ENCODE measurements at regions not wholly inside any gene's neighbourhood (a gene's known extent, or its start where the extent isn't known, plus 50 kb on each side); places are given as distances from the start of the nearest gene placed in this dataset.

DNA sequence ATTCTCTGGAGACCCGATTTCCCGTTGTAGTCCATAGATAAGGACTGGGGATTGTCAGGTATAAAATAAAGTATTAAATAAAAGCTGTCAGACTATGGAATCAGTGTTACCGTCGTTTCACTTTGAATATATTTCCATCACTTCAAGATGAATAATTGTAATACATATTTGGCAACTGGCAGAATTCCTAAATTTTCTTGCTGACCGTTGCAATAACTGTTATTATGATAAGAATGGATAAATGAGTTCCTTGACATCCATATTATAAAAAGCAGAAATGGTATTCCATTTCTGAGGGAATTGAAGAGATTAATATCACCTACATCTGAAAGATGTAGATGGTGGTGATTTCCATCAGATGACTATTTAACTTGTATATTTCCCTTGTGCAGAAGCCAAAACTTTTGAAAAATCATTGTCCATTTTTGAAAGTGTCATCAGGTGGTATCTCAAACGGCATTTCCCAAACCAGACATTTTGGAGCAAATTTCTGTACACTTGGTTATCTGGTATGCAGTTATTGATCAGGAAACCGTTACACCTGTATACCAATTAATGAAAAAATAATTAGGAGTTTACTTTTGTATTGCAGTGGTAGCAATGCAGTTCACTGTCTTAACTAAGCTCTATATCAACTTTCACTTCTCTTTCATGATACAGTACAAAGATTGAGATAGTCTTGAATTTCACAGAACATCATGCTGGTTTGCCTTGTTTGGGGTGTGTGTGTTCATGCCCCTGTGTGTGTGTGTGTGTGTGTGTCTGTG, 878.5 kb downstream of the PCDH18 start:
- Histone ChIP-seq H3K4me2 (no peak overlapping the region), H3K9me3 (ENCODE audit: low read depth) (no peaks in the 10 kb centered on the region), H2AFZ (replicated peaks) (no peak overlapping the region), H3K4me3 (no peak overlapping the region), H3K4me1 (no peaks in the 10 kb centered on the region), H3F3A (ENCODE audit: low read depth) (no peaks in the 10 kb centered on the region), H3K27ac (no peak overlapping the region), H3K36me3 (no peaks in the 10 kb centered on the region), H4K20me1 (ENCODE audit: low read depth) (no peaks in the 10 kb centered on the region), H3K79me2 (ENCODE audit: low read depth) (no peaks in the 10 kb centered on the region), H3K9ac (no peak overlapping the region), H3K27me3 (no peaks in the 10 kb centered on the region)
- Mint-ChIP-seq H3K9me3 (no peaks in the 10 kb centered on the region), H3K4me1 (no peaks in the 10 kb centered on the region), H3K27ac (no peak overlapping the region), H3K36me3 (no peaks in the 10 kb centered on the region), H3K27me3 (ENCODE audit: insufficient read depth, low read depth) (no peaks in the 10 kb centered on the region), H3K4me3 (no peak overlapping the region)
- TF ChIP-seq EZH2 (IDR thresholded peaks at IDR 0.05) (no peak), EZH2phosphoT487 (IDR thresholded peaks at IDR 0.05) (no peak)
- TF ChIP-seq, protein P1, sequence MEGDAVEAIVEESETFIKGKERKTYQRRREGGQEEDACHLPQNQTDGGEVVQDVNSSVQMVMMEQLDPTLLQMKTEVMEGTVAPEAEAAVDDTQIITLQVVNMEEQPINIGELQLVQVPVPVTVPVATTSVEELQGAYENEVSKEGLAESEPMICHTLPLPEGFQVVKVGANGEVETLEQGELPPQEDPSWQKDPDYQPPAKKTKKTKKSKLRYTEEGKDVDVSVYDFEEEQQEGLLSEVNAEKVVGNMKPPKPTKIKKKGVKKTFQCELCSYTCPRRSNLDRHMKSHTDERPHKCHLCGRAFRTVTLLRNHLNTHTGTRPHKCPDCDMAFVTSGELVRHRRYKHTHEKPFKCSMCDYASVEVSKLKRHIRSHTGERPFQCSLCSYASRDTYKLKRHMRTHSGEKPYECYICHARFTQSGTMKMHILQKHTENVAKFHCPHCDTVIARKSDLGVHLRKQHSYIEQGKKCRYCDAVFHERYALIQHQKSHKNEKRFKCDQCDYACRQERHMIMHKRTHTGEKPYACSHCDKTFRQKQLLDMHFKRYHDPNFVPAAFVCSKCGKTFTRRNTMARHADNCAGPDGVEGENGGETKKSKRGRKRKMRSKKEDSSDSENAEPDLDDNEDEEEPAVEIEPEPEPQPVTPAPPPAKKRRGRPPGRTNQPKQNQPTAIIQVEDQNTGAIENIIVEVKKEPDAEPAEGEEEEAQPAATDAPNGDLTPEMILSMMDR (IDR thresholded peaks at IDR 0.05), result no peak
- DNase-seq (ENCODE audit: low spot score), result no peak

DNA sequence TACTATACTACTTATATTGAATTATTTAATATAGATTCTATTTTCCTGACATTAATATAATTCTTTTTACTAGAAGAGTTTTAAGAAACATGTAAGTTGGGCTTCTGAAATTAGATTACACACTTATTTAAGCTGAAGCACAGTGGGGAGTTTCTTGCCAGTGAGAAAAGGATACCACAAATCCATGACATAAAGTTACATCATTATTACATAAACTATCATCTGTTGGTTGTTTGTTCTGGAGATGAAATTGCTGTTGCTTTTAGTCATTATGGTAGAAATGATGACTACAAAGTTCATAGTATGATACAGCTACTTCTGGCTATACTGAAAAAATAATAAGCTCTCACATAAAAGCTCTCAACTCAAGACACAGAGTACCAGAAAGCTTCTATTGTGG, 880.4 kb downstream of the PCDH18 start:
- H3F3A ChIP-seq (ENCODE audit: low read depth), result no peaks in the 10 kb centered on the region
- H3K27ac Mint-ChIP-seq, result no peak overlapping the region
- no peak overlapping the region for H3K4me3 Mint-ChIP-seq
- H3K36me3 Mint-ChIP-seq, result no peaks in the 10 kb centered on the region
- no peaks in the 10 kb centered on the region for H3K9me3 ChIP-seq (ENCODE audit: low read depth)
- no peaks in the 10 kb centered on the region for H3K27me3 Mint-ChIP-seq (ENCODE audit: insufficient read depth, low read depth)
- no peak overlapping the region for H3K27ac ChIP-seq
- no peak overlapping the region for H2AFZ ChIP-seq (replicated peaks)
- no peak overlapping the region for H3K4me2 ChIP-seq
- no peaks in the 10 kb centered on the region for H3K4me1 Mint-ChIP-seq
- TF ChIP-seq, protein P1 (IDR thresholded peaks at IDR 0.05), result no peak
- TF ChIP-seq EZH2 (IDR thresholded peaks at IDR 0.05), result no peak
- no peak for TF ChIP-seq EZH2phosphoT487 (IDR thresholded peaks at IDR 0.05)
- no peaks in the 10 kb centered on the region for H3K79me2 ChIP-seq (ENCODE audit: low read depth)
- H3K9ac ChIP-seq, result no peak overlapping the region
- H3K27me3 ChIP-seq, result no peaks in the 10 kb centered on the region
- H3K4me3 ChIP-seq, result no peak overlapping the region
- no peaks in the 10 kb centered on the region for H3K4me1 ChIP-seq
- DNase-seq (ENCODE audit: low spot score), result no peak
- no peaks in the 10 kb centered on the region for H3K9me3 Mint-ChIP-seq
- H3K36me3 ChIP-seq, result no peaks in the 10 kb centered on the region
- H4K20me1 ChIP-seq (ENCODE audit: low read depth), result no peaks in the 10 kb centered on the region

- Mint-ChIP-seq H3K4me1 (no peaks in the 10 kb centered on the region), H3K9me3 (no peaks in the 10 kb centered on the region), H3K27me3 (ENCODE audit: insufficient read depth, low read depth) (no peaks in the 10 kb centered on the region), H3K36me3 (no peaks in the 10 kb centered on the region), H3K27ac (no peak overlapping the region), H3K4me3 (no peak overlapping the region)
- Histone ChIP-seq H4K20me1 (ENCODE audit: low read depth) (no peaks in the 10 kb centered on the region), H3K27me3 (no peaks in the 10 kb centered on the region), H3K27ac (no peak overlapping the region), H3K36me3 (no peaks in the 10 kb centered on the region), H3K9ac (no peak overlapping the region), H3K4me3 (no peak overlapping the region), H3K4me2 (no peak overlapping the region), H3F3A (ENCODE audit: low read depth) (no peaks in the 10 kb centered on the region), H3K9me3 (ENCODE audit: low read depth) (no peaks in the 10 kb centered on the region), H3K4me1 (no peaks in the 10 kb centered on the region), H2AFZ (replicated peaks) (no peak overlapping the region), H3K79me2 (ENCODE audit: low read depth) (no peaks in the 10 kb centered on the region)
- TF ChIP-seq, protein P1 (IDR thresholded peaks at IDR 0.05), result no peak
- TF ChIP-seq EZH2 (IDR thresholded peaks at IDR 0.05) (no peak), EZH2phosphoT487 (IDR thresholded peaks at IDR 0.05) (no peak)
- DNase-seq (ENCODE audit: low spot score), result no peak
Measured at GRCh38 chr4:136651278-136651667, 881.0 kb downstream of the PCDH18 start.
